HFF-Myc (cell line): ENCODE measurements at regions not wholly inside any gene's neighbourhood (a gene's known extent, or its start where the extent isn't known, plus 50 kb on each side); places are given as distances from the start of the nearest gene placed in this dataset.

Source experiments
- DNase-seq: peaks from one replicate; pipeline ENCODE4 v3.0.0-alpha.2; 2011; ENCODE audit warnings: low read depth; ENCODE audit errors: extremely low read depth
- H3K4me3 ChIP-seq: replicated peaks from 2 replicates; pipeline ENCODE4 v1.5.1; 2011; ENCODE audit warnings: low read depth, mild to moderate bottlenecking, control low read depth, low read length
- CTCF ChIP-seq: IDR thresholded peaks from 2 replicates; pipeline ENCODE4 v1.5.1; 2012; ENCODE audit warnings: mild to moderate bottlenecking, low read depth, low read length, control low read depth; ENCODE audit errors: missing control alignments

DNA sequence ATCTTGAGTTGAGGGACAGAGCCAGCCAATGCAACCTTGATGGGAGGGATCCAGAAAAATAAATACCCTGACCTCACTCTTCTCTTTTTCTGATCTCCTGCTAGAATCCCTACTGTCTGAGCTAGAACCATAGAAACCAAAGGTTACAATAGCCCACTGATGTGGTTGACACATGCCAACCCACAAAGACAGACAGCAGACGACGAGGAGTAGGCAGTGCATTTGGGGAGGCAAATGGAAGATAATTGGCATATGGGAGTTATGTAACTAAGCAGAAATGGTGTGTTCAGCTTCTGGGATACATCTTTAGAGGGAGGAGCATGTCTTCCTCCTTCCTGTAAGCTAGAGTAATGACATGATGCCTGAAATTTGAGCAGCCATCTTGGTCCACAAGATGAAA lies 171.7 kb upstream of the FGGY start:
- DNase-seq = no peak
- TF ChIP-seq CTCF = no peak
- no peak overlapping the region for H3K4me3 ChIP-seq

DNA sequence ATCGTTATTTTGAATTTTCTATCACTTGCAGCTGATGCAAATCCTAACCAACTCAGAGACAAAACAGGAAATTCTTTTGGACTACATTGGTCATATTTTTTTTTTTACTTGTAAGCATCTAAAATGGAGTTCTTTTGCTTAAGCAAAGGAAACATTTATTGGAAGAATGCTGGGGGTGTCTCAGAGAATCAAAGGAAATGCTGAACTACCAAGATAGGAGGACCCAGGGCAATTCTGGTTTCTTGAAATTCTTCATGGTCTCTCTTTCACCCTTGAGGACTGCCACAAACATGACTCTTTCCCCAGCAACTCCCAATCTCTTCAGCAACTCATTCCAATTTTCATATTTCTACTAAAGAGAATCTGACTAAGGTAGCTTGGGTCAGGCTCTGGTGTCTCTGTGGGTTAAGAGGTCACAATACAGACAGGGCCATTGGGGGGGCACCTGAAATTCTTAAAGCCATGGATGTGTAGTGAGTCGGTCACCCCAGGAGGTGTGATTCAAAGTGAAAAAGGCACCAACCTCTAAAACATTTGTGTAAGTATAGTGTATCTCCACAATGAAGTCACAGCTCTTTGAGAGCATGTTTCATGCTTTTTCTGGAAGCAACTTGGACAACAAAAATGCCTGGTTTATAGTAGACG lies 171.1 kb upstream of the FGGY start:
- TF ChIP-seq CTCF = no peak
- no peak overlapping the region for H3K4me3 ChIP-seq
- no peak for DNase-seq

- no peak for TF ChIP-seq CTCF
- no peak overlapping the region for H3K4me3 ChIP-seq
- DNase-seq = no peak
Observed at GRCh38 chr1:59126366-59126765, 170.5 kb upstream of the FGGY start.

- no peak for TF ChIP-seq CTCF
- no peak for DNase-seq
- no peak overlapping the region for H3K4me3 ChIP-seq
Observed at GRCh38 chr1:59128239-59128736, 168.6 kb upstream of the FGGY start.

- DNase-seq = no peak
- no peak for TF ChIP-seq CTCF
- no peak overlapping the region for H3K4me3 ChIP-seq
Observed at GRCh38 chr1:59128784-59129227, 168.1 kb upstream of the FGGY start.

GRCh38 chr1:59132295-59132694 lies 164.6 kb upstream of the FGGY start:
- H3K4me3 ChIP-seq = no peak overlapping the region
- no peak for DNase-seq
- TF ChIP-seq CTCF = no peak

DNA sequence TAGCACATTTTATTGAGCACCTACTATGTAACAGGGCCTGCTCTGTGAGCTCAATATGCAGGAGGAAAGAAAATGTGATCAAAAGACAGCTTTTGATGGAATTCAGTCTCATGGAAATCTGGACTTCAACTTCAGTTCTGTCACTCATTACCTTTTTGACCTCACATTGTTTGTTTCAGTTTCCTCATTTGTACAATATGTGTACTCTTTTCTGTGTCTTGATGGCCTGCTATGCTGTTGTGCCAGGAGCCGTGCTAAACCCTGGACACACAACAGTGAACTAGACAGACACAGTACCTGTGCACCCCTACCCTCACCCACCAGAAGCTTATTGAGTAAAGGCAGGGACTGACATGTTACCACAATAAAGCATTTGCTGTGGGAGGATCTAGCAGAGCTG lies 162.9 kb upstream of the FGGY start:
- no peak for DNase-seq
- TF ChIP-seq CTCF = no peak

More for the DNA sequence above, 162.9 kb upstream of the FGGY start:
- no peak overlapping the region for H3K4me3 ChIP-seq
